ENCODE measurements at regions not wholly inside any gene's neighbourhood (a gene's known extent, or its start where the extent isn't known, plus 50 kb on each side); places are given as distances from the start of the nearest gene placed in this dataset.
A peak's percentile ranks its signal among the peaks of the same experiment; 100 is the strongest.

DNA sequence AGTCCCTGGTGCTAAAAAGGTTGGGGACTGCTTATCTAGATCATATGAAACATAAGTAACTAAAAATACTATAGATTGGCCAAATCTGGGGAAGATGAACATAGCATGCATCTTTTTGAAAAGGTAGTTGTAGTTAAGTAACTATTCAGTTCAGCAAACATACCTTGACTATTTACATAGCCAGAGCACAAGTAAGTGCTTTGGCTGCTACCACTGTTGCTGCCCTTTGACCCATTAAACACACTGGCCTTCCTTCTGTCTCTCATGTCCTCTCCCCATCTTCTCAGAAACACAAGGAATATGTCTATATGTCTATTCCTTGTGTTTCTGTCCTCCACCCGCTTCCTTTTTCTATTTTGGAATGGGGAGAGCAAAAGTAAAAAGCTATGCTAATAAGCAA, 87.9 kb upstream of the SPRY1 start:
- DNase-seq (ENCODE audit: low spot score) = no peak
- Histone ChIP-seq H4K20me1 (ENCODE audit: low read depth) (no peaks in the 10 kb centered on the region), H3K4me2 (no peak overlapping the region), H3K9me3 (ENCODE audit: low read depth) (peaks cover 7% of the 10 kb centered on the region), H2AFZ (replicated peaks) (no peak overlapping the region), H3K9ac (no peak overlapping the region), H3K4me3 (no peak overlapping the region), H3F3A (ENCODE audit: low read depth) (peaks cover 48% of the 10 kb centered on the region), H3K27ac (no peak overlapping the region), H3K4me1 (peaks cover 50% of the 10 kb centered on the region), H3K79me2 (ENCODE audit: low read depth) (no peaks in the 10 kb centered on the region), H3K36me3 (no peaks in the 10 kb centered on the region), H3K27me3 (no peaks in the 10 kb centered on the region)
- Mint-ChIP-seq H3K36me3 (peaks cover 12% of the 10 kb centered on the region), H3K4me3 (no peak overlapping the region), H3K9me3 (peaks cover 8% of the 10 kb centered on the region), H3K27ac (no peak overlapping the region), H3K4me1 (peaks cover 48% of the 10 kb centered on the region), H3K27me3 (ENCODE audit: insufficient read depth, low read depth) (peaks cover 8% of the 10 kb centered on the region)
- no peak for TF ChIP-seq EZH2 (IDR thresholded peaks at IDR 0.05)
- TF ChIP-seq EZH2phosphoT487 (IDR thresholded peaks at IDR 0.05) = no peak
- no peak for TF ChIP-seq CTCF (IDR thresholded peaks at IDR 0.05)

DNA sequence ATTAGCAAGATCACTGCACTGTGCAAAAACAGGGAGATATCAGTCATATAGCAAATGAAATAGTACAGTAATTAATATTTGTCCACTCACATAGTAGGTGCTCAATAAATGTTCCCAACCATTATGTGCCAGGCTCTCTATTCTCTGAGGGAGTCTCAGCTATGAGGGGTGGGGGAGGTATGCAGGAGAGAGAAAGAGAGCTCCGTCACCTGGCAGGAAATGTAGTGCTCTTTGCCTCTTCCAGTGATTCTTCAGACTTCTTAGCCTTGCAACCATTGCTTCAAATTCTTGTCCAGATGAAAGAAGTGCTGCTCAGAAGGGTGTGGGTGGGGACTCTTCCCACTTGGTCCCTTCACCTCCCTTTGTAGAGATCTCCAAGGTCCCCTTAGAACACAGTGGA, 84.5 kb upstream of the SPRY1 start:
- no peaks in the 10 kb centered on the region for H4K20me1 ChIP-seq (ENCODE audit: low read depth)
- H3K36me3 ChIP-seq = no peaks in the 10 kb centered on the region
- no peak for DNase-seq (ENCODE audit: low spot score)
- Mint-ChIP-seq H3K9me3 (peaks cover 14% of the 10 kb centered on the region), H3K27me3 (ENCODE audit: insufficient read depth, low read depth) (peaks cover 5% of the 10 kb centered on the region), H3K4me3 (no peak overlapping the region), H3K4me1 (peaks cover 18% of the 10 kb centered on the region), H3K27ac (no peak overlapping the region), H3K36me3 (peaks cover 21% of the 10 kb centered on the region)
- H3K79me2 ChIP-seq (ENCODE audit: low read depth) = no peaks in the 10 kb centered on the region
- peaks cover 17% of the 10 kb centered on the region for H3F3A ChIP-seq (ENCODE audit: low read depth)
- no peaks in the 10 kb centered on the region for H3K27me3 ChIP-seq
- H3K4me2 ChIP-seq = peak overlapping the region; percentile 42
- H3K4me3 ChIP-seq = no peak overlapping the region
- no peak overlapping the region for H3K9ac ChIP-seq
- H2AFZ ChIP-seq (replicated peaks) = no peak overlapping the region
- H3K9me3 ChIP-seq (ENCODE audit: low read depth) = peaks cover 7% of the 10 kb centered on the region
- peaks cover 24% of the 10 kb centered on the region for H3K4me1 ChIP-seq
- TF ChIP-seq EZH2 (IDR thresholded peaks at IDR 0.05) (no peak), CTCF (IDR thresholded peaks at IDR 0.05) (no peak), EZH2phosphoT487 (IDR thresholded peaks at IDR 0.05) (no peak)
- peak overlapping the region; percentile 86 for H3K27ac ChIP-seq

GRCh38 chr4:123312951-123313592, 83.5 kb upstream of the SPRY1 start:
- Histone ChIP-seq H3F3A (ENCODE audit: low read depth) (peaks cover 15% of the 10 kb centered on the region), H3K4me1 (peaks cover 22% of the 10 kb centered on the region), H4K20me1 (ENCODE audit: low read depth) (no peaks in the 10 kb centered on the region), H3K36me3 (no peaks in the 10 kb centered on the region), H3K4me3 (no peak overlapping the region), H3K27ac (peak overlapping the region; percentile 86), H3K9ac (no peak overlapping the region), H2AFZ (replicated peaks) (no peak overlapping the region), H3K79me2 (ENCODE audit: low read depth) (no peaks in the 10 kb centered on the region), H3K9me3 (ENCODE audit: low read depth) (peaks cover 7% of the 10 kb centered on the region), H3K27me3 (no peaks in the 10 kb centered on the region), H3K4me2 (peak overlapping the region; percentile 42)
- TF ChIP-seq EZH2phosphoT487 (IDR thresholded peaks at IDR 0.05) (no peak), EZH2 (IDR thresholded peaks at IDR 0.05) (no peak), CTCF (IDR thresholded peaks at IDR 0.05) (no peak)
- no peak overlapping the region for H3K4me3 Mint-ChIP-seq
- H3K9me3 Mint-ChIP-seq = peaks cover 14% of the 10 kb centered on the region
- H3K36me3 Mint-ChIP-seq = peaks cover 21% of the 10 kb centered on the region
- H3K27me3 Mint-ChIP-seq (ENCODE audit: insufficient read depth, low read depth) = peaks cover 5% of the 10 kb centered on the region
- H3K4me1 Mint-ChIP-seq = peaks cover 18% of the 10 kb centered on the region
- peak; percentile 10 for DNase-seq (ENCODE audit: low spot score)
- peak overlapping the region; percentile 95 for H3K27ac Mint-ChIP-seq

Data from neural progenitor cell (in vitro differentiated cells).